ENCODE measurements at regions not wholly inside any gene's neighbourhood (a gene's known extent, or its start where the extent isn't known, plus 50 kb on each side); places are given as distances from the start of the nearest gene placed in this dataset.

GRCh38 chr2:88809216-88809615 is 117.7 kb downstream of the RPIA start (continued):
- TF ChIP-seq, protein P1, sequence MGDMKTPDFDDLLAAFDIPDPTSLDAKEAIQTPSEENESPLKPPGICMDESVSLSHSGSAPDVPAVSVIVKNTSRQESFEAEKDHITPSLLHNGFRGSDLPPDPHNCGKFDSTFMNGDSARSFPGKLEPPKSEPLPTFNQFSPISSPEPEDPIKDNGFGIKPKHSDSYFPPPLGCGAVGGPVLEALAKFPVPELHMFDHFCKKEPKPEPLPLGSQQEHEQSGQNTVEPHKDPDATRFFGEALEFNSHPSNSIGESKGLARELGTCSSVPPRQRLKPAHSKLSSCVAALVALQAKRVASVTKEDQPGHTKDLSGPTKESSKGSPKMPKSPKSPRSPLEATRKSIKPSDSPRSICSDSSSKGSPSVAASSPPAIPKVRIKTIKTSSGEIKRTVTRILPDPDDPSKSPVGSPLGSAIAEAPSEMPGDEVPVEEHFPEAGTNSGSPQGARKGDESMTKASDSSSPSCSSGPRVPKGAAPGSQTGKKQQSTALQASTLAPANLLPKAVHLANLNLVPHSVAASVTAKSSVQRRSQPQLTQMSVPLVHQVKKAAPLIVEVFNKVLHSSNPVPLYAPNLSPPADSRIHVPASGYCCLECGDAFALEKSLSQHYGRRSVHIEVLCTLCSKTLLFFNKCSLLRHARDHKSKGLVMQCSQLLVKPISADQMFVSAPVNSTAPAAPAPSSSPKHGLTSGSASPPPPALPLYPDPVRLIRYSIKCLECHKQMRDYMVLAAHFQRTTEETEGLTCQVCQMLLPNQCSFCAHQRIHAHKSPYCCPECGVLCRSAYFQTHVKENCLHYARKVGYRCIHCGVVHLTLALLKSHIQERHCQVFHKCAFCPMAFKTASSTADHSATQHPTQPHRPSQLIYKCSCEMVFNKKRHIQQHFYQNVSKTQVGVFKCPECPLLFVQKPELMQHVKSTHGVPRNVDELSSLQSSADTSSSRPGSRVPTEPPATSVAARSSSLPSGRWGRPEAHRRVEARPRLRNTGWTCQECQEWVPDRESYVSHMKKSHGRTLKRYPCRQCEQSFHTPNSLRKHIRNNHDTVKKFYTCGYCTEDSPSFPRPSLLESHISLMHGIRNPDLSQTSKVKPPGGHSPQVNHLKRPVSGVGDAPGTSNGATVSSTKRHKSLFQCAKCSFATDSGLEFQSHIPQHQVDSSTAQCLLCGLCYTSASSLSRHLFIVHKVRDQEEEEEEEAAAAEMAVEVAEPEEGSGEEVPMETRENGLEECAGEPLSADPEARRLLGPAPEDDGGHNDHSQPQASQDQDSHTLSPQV (IDR thresholded peaks at IDR 0.05) = no peak
- TF ChIP-seq CBX5 (IDR thresholded peaks at IDR 0.05; ENCODE audit: low read depth) (no peak), BMI1 (IDR thresholded peaks at IDR 0.05; ENCODE audit: borderline replicate concordance) (no peak), GABPA (IDR thresholded peaks at IDR 0.05; ENCODE audit: low read depth) (no peak), WRNIP1 (IDR thresholded peaks at IDR 0.05; ENCODE audit: borderline replicate concordance, low read depth, low read length) (no peak)

DNA sequence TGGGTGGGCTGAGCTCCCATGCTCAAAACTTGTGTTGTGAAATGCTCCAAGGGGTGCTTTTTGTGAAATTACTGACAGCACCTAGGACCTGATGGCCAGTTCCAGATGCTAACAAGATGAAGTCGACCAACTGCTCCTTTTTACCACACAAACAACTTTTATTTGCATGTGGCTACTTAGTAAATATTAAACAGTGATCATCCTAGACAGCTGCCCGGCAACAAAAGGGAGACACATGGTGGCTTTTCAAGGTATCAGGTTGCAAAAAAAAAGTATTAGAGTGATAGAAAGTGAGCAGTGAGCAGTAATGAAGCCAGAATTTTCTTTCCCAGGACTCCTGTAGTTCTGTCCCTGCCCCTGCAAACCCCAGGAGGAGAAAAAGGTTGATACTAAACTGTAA is 118.5 kb downstream of the RPIA start:
- Histone ChIP-seq H3K4me1 (ENCODE audit: control insufficient read depth, insufficient read depth, low read length) (no peaks in the 10 kb centered on the region), H3K79me2 (ENCODE audit: control insufficient read depth, insufficient read depth, low read length) (no peaks in the 10 kb centered on the region), H4K20me1 (ENCODE audit: control insufficient read depth, insufficient read depth) (no peaks in the 10 kb centered on the region), H2AFZ (ENCODE audit: control insufficient read depth, low read depth, low read length) (no peak overlapping the region), H3K9me3 (replicated peaks; ENCODE audit: control insufficient read depth, insufficient read depth, low read length) (no peaks in the 10 kb centered on the region; the same call in 2 of the 3 replicates), H3K27me3 (replicated peaks in 1 of 2; ENCODE audit: control insufficient read depth in 2 of 2, insufficient read depth in 2 of 2, low read length in 1 of 2) (no peaks in the 10 kb centered on the region; a peak in 1 of 4 replicates), H3K4me3 (no peak overlapping the region), H3K4me2 (ENCODE audit: control insufficient read depth, insufficient read depth) (no peak overlapping the region), H3K27ac (ENCODE audit: control insufficient read depth, insufficient read depth) (no peak overlapping the region), H3K9ac (ENCODE audit: control insufficient read depth, insufficient read depth, low read length) (no peak overlapping the region), H3K36me3 (ENCODE audit: control insufficient read depth in 2 of 2, insufficient read depth in 2 of 2, low read length in 1 of 2) (no peaks in the 10 kb centered on the region)
- ChIA-PET RAD21 (ENCODE audit: unreplicated experiment) (no interaction called here), POLR2A (no interaction called here), CTCF (no interaction called here), SMC1A (ENCODE audit: uncharacterized antibody, unreplicated experiment) (no interaction called here)
- intact Hi-C loops (cut with micrococcal nuclease; ENCODE audit: unreplicated experiment) = no loop called here
- BruUV-seq (replicated peaks) = no TSS peak
- in situ Hi-C loops (cut with MboI) = loop anchor here (5.0 kb wide), 1 partner anchor 1037 kb away; no protein-coding TSS in a partner anchor
- WGBS (ENCODE audit: insufficient coverage, insufficient replicate concordance, low lambda C conversion rate, missing lambda C conversion rate) = 2% methylated on average over 2 of the region's 2 CpGs
- ATAC-seq (no peak), FAIRE-seq (no peak), DNase-seq (ENCODE audit: low read depth, low spot score) (no peak)
- TF ChIP-seq NFYA (IDR thresholded peaks at IDR 0.05; ENCODE audit: borderline replicate concordance, low read depth, low read length) = no peak
- TF ChIP-seq NFYB (IDR thresholded peaks at IDR 0.05; ENCODE audit: insufficient read depth, low read depth, low read length) = no peak
- TF ChIP-seq CREM (IDR thresholded peaks at IDR 0.05; ENCODE audit: low read depth) = no peak
- TF ChIP-seq SUZ12 (IDR thresholded peaks at IDR 0.05; ENCODE audit: unreplicated experiment) = no peak
- no peak for TF ChIP-seq ESRRA (IDR thresholded peaks at IDR 0.05; ENCODE audit: low read length)
- no peak for TF ChIP-seq HSF1 (IDR thresholded peaks at IDR 0.05; ENCODE audit: low read depth, low read length)
- TF ChIP-seq SUPT20H (IDR thresholded peaks at IDR 0.05; ENCODE audit: borderline replicate concordance, control insufficient read depth, low read depth, low read length) = no peak
- TF ChIP-seq, protein P2, sequence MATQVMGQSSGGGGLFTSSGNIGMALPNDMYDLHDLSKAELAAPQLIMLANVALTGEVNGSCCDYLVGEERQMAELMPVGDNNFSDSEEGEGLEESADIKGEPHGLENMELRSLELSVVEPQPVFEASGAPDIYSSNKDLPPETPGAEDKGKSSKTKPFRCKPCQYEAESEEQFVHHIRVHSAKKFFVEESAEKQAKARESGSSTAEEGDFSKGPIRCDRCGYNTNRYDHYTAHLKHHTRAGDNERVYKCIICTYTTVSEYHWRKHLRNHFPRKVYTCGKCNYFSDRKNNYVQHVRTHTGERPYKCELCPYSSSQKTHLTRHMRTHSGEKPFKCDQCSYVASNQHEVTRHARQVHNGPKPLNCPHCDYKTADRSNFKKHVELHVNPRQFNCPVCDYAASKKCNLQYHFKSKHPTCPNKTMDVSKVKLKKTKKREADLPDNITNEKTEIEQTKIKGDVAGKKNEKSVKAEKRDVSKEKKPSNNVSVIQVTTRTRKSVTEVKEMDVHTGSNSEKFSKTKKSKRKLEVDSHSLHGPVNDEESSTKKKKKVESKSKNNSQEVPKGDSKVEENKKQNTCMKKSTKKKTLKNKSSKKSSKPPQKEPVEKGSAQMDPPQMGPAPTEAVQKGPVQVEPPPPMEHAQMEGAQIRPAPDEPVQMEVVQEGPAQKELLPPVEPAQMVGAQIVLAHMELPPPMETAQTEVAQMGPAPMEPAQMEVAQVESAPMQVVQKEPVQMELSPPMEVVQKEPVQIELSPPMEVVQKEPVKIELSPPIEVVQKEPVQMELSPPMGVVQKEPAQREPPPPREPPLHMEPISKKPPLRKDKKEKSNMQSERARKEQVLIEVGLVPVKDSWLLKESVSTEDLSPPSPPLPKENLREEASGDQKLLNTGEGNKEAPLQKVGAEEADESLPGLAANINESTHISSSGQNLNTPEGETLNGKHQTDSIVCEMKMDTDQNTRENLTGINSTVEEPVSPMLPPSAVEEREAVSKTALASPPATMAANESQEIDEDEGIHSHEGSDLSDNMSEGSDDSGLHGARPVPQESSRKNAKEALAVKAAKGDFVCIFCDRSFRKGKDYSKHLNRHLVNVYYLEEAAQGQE (IDR thresholded peaks at IDR 0.05; ENCODE audit: low read depth, low read length) = no peak
